GM19035 (cell line): ENCODE measurements at regions not wholly inside any gene's neighbourhood (a gene's known extent, or its start where the extent isn't known, plus 50 kb on each side); places are given as distances from the start of the nearest gene placed in this dataset.

Experiments used
- ATAC-seq: cut with Tn5 transposase; IDR thresholded peaks from one replicate; pipeline ENCODE4 v1.9.1; 2021; ENCODE audit not compliant: unreplicated experiment

- no peak for ATAC-seq
Measured at GRCh38 chr5:4363045-4363444, 767.4 kb downstream of the IRX1 start.

- no peak for ATAC-seq
Measured at GRCh38 chr5:4366628-4367027, 771.0 kb downstream of the IRX1 start.

- ATAC-seq, result no peak
Measured at GRCh38 chr5:4370218-4370617, 769.9 kb upstream of the ADAMTS16 start.

GRCh38 chr5:4372481-4372880, 767.6 kb upstream of the ADAMTS16 start:
- ATAC-seq, result no peak

GRCh38 chr5:4373051-4373820, 766.9 kb upstream of the ADAMTS16 start:
- ATAC-seq, result no peak

GRCh38 chr5:4374866-4375265, 765.3 kb upstream of the ADAMTS16 start:
- ATAC-seq, result no peak

GRCh38 chr5:4375640-4376039, 764.5 kb upstream of the ADAMTS16 start:
- no peak for ATAC-seq

- no peak for ATAC-seq
Measured at GRCh38 chr5:4383102-4383501, 757.0 kb upstream of the ADAMTS16 start.

GRCh38 chr5:4383518-4384198, 756.5 kb upstream of the ADAMTS16 start:
- ATAC-seq, result no peak

GRCh38 chr5:4384649-4385048, 755.5 kb upstream of the ADAMTS16 start:
- ATAC-seq, result no peak

- no peak for ATAC-seq
Measured at GRCh38 chr5:4386152-4386551, 754.0 kb upstream of the ADAMTS16 start.

- no peak for ATAC-seq
Measured at GRCh38 chr5:4387290-4387689, 752.8 kb upstream of the ADAMTS16 start.

GRCh38 chr5:4395752-4396151, 744.4 kb upstream of the ADAMTS16 start:
- ATAC-seq, result no peak

- ATAC-seq, result no peak
Measured at GRCh38 chr5:4405614-4406219, 734.4 kb upstream of the ADAMTS16 start.

GRCh38 chr5:4410151-4410550, 730.0 kb upstream of the ADAMTS16 start:
- no peak for ATAC-seq

GRCh38 chr5:4411664-4412063, 728.5 kb upstream of the ADAMTS16 start:
- no peak for ATAC-seq

GRCh38 chr5:4413996-4414395, 726.1 kb upstream of the ADAMTS16 start:
- ATAC-seq, result no peak

GRCh38 chr5:4418084-4418483, 722.0 kb upstream of the ADAMTS16 start:
- ATAC-seq, result no peak

GRCh38 chr5:4419281-4419680, 720.8 kb upstream of the ADAMTS16 start:
- ATAC-seq, result no peak

- no peak for ATAC-seq
Measured at GRCh38 chr5:4420177-4420576, 720.0 kb upstream of the ADAMTS16 start.

GRCh38 chr5:4420681-4421080, 719.4 kb upstream of the ADAMTS16 start:
- no peak for ATAC-seq

GRCh38 chr5:4422247-4422646, 717.9 kb upstream of the ADAMTS16 start:
- no peak for ATAC-seq
